Endothelial cell of umbilical vein (primary cell): ENCODE measurements at regions not wholly inside any gene's neighbourhood (a gene's known extent, or its start where the extent isn't known, plus 50 kb on each side); places are given as distances from the start of the nearest gene placed in this dataset.

Experiments
- CTCF ChIP-seq, 2 donors: IDR thresholded peaks; 1 replicate in 1 of 2; 2 replicates in 1 of 2; pipeline ENCODE4 v1.5.1; 2011; ENCODE audit warnings: low read length in 2 of 2, mild to moderate bottlenecking in 2 of 2, moderate library complexity in 2 of 2, control low read depth in 1 of 2, inconsistent platforms in 1 of 2, low read depth in 1 of 2; ENCODE audit not compliant: insufficient read depth in 1 of 2; ENCODE audit errors: extremely low read depth in 1 of 2
- MAX ChIP-seq: IDR thresholded peaks from 2 replicates; pipeline ENCODE4 v1.6.1; 2011; ENCODE audit not compliant: insufficient read depth, insufficient read length
- POLR2A ChIP-seq: IDR thresholded peaks from 2 replicates; pipeline ENCODE4 v1.6.1; 2012; ENCODE audit warnings: low read depth, mild to moderate bottlenecking, control low read depth, low read length
- POLR2AphosphoS5 ChIP-seq: IDR thresholded peaks from 2 replicates; pipeline ENCODE4 v1.6.1; 2012; ENCODE audit warnings: low read depth, mild to moderate bottlenecking, control low read depth, low read length, moderate library complexity; ENCODE audit not compliant: insufficient read depth

GRCh38 chr13:59034198-59034597, 1129.5 kb downstream of the DIAPH3 start:
- TF ChIP-seq CTCF (IDR thresholded peaks at IDR 0.05; ENCODE audit: extremely low read depth in 1 of 2, insufficient read depth in 1 of 2, low read depth in 1 of 2, low read length in 2 of 2) (no peak), POLR2AphosphoS5 (no peak), POLR2A (no peak), MAX (no peak)
